Medulla oblongata (tissue), 1 donor: ENCODE measurements at regions not wholly inside any gene's neighbourhood (a gene's known extent, or its start where the extent isn't known, plus 50 kb on each side); places are given as distances from the start of the nearest gene placed in this dataset.

Experiments
- DNase-seq: peaks from one replicate; pipeline ENCODE4 v3.0.0-alpha.2; 2015; ENCODE audit errors: extremely low spot score

DNA sequence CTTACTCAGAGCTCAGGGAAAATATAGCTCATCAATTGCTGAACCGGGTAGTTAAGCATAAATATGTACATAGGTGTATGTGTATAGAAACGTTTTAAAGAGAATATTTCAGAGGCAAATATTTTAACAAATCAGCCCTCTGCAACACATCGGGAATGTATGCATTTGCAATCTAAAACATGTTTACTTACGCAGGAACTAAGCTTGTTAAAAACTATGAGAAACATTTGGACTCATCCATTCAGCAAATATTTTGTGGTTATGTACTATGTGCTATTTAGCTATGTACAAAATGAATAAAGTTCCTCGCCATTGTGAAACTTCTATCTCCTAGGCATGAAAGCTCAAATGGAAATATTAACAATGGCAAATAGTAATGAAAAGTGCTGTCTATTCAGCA is 469.9 kb downstream of the ARHGEF28 start:
- DNase-seq, result no peak

GRCh38 chr5:74094782-74095108 is 468.7 kb downstream of the ARHGEF28 start:
- no peak for DNase-seq

DNA sequence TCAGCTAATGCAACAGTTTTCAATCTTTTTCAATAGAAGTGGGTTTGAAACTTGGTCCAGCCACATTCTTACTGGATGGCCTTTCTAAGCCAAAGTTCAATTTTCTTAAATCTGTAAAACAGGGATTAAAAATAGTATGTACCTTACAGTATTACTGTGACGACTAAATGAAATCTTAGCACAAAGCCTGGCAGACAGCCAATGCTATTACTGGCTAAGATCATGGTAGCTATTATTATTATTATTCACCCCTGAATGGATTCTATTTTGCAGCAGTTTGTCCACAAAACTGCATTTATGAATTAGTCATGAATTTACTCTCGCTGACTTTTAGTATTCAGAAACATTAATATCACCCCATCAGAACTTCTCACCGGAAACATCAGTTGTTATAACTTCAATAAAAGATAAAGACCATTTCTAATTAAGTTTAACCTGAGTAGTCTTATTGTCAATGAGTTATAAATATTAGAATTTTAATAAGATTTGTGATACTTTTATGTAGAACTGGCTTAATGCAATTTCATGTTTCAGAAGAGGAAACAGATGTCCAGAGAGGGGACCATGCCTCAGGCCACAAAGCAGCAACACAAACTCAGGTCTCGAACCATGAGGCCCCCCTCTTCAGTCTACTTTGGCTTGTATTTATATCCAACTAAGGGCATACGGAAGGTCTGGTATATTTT is 468.2 kb downstream of the ARHGEF28 start:
- no peak for DNase-seq

DNA sequence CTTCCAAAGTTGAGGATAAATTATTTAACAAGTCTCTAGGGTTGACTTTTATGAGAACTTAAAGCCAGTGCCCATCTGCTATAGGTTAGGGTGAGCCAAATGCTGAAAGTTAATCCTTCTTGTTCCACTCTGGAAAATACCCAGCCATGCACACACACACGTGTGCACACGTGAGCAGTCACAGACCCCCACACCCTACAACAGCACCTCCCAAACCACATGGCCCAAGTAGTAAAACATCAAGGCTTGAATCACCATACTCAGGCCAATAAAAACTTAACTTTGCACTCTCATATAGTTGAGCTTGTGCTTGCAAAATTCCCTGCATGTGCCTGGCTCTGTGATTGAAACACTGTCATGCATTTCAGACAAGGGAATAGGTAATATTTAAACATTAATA is 467.6 kb downstream of the ARHGEF28 start:
- DNase-seq, result no peak

GRCh38 chr5:74092766-74093165 is 466.8 kb downstream of the ARHGEF28 start:
- DNase-seq, result no peak

GRCh38 chr5:74085782-74086181 is 459.8 kb downstream of the ARHGEF28 start:
- no peak for DNase-seq

GRCh38 chr5:74085186-74085585 is 459.2 kb downstream of the ARHGEF28 start:
- DNase-seq, result no peak

DNA sequence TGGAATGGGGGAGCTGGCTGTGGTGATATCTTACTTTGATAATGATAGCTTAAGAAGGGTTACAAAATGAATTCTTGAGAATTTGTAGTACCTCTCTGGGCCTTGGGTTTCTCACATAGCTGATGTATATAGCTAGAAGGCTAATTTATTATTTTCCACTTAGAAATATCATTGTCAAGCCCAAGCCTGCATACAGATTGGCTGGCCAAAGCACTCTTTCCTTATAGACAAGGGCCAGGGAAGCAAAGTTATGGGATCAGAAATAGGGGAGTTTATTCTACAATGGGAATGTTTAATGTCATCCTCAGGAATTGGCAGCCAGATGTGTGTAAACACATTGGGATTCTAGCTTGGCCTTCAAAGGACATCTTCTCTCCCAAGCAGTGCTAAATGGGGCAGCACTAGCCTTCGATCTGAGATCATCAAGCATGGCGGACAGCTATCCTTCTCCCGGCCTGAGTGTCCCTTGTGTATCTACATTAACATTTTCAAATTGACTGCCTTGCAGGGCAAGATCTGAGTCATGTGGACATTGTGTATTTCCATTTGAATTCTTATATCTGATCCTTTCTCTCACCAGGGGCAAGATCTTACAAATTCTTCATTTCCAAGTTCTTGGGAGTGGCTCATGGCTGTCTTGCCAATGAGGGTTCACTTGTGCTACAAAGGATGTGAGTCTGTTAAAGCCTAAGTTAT is 457.2 kb downstream of the ARHGEF28 start:
- DNase-seq, result no peak

DNA sequence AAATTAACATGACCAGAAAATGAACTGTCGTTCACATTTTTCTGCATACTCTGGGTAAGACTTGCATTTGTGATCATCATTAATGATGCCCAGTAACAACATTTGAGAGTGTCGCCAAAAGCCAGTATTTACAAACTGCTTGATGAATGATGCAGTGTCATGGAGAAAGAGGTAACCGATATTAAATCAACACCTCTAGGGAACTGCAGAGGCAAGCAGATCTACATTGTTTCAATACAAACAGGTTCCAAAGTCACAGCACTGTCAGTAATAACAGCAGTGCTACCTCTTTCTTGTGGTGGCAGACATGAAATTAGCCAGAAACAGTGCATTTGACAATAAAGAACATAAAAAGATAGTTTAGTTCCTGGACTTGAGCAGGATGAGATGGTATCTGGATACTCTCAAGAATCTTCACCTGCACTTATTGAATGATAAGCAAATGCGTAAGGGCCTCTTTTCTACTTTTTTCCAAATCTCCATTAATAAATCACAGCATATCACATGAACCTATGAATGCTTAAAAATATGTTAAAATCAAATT is 456.6 kb downstream of the ARHGEF28 start:
- no peak for DNase-seq

DNA sequence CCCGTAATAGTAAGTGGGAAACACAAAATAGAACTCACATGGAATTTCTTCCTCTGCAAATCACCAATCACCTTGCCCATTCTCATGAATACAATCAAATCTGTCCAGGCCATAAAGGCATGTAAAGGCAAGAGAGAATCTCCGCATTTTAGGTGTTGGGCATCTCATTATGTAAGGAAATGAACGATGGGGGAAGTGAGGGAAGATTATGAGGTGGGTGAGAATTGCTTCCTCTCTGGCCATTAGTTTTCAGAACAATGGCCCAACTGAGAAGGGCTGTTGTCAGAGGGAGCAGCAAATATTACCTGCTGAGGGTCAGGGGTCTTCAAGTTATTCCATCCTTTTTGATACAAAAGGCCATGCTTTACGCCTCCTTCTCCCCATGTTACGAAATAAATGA is 455.1 kb downstream of the ARHGEF28 start:
- DNase-seq, result no peak

GRCh38 chr5:74079971-74080556 is 454.1 kb downstream of the ARHGEF28 start:
- no peak for DNase-seq

- no peak for DNase-seq
Observed at GRCh38 chr5:74075501-74076484, 449.8 kb downstream of the ARHGEF28 start.

DNA sequence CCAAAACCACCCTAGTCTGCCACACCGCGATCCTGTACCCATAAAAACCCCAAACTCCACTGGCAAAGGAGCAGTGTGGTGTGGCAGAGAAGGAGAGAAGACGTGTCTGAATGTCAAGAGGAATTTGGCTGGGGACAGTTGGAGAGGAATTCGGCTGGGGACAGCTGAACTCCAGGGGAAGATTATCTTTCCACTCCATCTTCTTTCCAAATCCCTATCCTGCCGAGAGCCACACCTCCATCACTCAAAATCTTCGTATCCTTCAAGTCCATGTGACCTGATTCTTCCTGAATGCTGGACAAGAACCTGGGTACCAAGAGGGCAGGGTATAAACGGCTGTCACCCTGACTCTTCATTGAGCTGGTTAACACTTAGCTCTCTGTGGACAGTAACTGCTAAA is 448.1 kb downstream of the ARHGEF28 start:
- no peak for DNase-seq

- DNase-seq, result no peak
Observed at GRCh38 chr5:74073257-74073656, 447.3 kb downstream of the ARHGEF28 start.

- DNase-seq, result no peak
Observed at GRCh38 chr5:74072646-74073045, 446.6 kb downstream of the ARHGEF28 start.

- no peak for DNase-seq
Observed at GRCh38 chr5:74070766-74071165, 444.8 kb downstream of the ARHGEF28 start.

GRCh38 chr5:74069741-74070140 is 443.7 kb downstream of the ARHGEF28 start:
- DNase-seq, result no peak

GRCh38 chr5:74067748-74068541 is 441.9 kb downstream of the ARHGEF28 start:
- DNase-seq, result no peak

GRCh38 chr5:74064911-74065310 is 438.9 kb downstream of the ARHGEF28 start:
- DNase-seq, result no peak

- no peak for DNase-seq
Observed at GRCh38 chr5:74064225-74064624, 438.2 kb downstream of the ARHGEF28 start.

- no peak for DNase-seq
Observed at GRCh38 chr5:74063821-74064220, 437.8 kb downstream of the ARHGEF28 start.
